Keratinocyte (primary cell): ENCODE measurements at regions not wholly inside any gene's neighbourhood (a gene's known extent, or its start where the extent isn't known, plus 50 kb on each side); places are given as distances from the start of the nearest gene placed in this dataset.

Experiments
- CTCF ChIP-seq, 3 experiments: IDR thresholded peaks in 1 of 3; conservative IDR thresholded peaks in 1 of 3; optimal IDR thresholded peaks in 1 of 3; 2 replicates in 2 of 3; 3 replicates in 1 of 3; pipeline versions ENCODE3 to v1.5.1; 2011; ENCODE audit warnings: low read length in 3 of 3, mild to moderate bottlenecking in 3 of 3, moderate library complexity in 2 of 3, control low read depth in 1 of 3, inconsistent platforms in 1 of 3; ENCODE audit not compliant: insufficient read depth in 2 of 3; ENCODE audit errors: extremely low read depth in 1 of 3
- EZH2 ChIP-seq: IDR thresholded peaks from one replicate; pipeline ENCODE4 v1.6.1; 2012; ENCODE audit warnings: inconsistent platforms, mild to moderate bottlenecking, low read length, moderate library complexity

- no peak for TF ChIP-seq CTCF (optimal IDR thresholded peaks at IDR 0.05 in 1 of 3, IDR thresholded peaks at IDR 0.05 in 1 of 3, conservative IDR thresholded peaks at IDR 0.05 in 1 of 3; ENCODE audit: extremely low read depth in 1 of 3, insufficient read depth in 2 of 3, low read length in 3 of 3)
- TF ChIP-seq EZH2 = no peak
Measured at GRCh38 chr10:113447278-113447677, 105.6 kb upstream of the HABP2 start.
